Myocyte (in vitro differentiated cells): ENCODE measurements at regions not wholly inside any gene's neighbourhood (a gene's known extent, or its start where the extent isn't known, plus 50 kb on each side); places are given as distances from the start of the nearest gene placed in this dataset.
A peak's percentile ranks its signal among the peaks of the same experiment; 100 is the strongest.
"Not testable (repeated sequence)": the region's sequence is repeated elsewhere in the genome, so short reads cannot be mapped to it uniquely, and the experiment has no call there.

Source experiments
- DNase-seq: peaks from one replicate; pipeline ENCODE4 v3.0.0-alpha.2; 2012; ENCODE audit warnings: low read depth

- DNase-seq = no peak
These were observed 539.6 kb downstream of the SATB2 start for GRCh38 chr2:198917926-198918720.

- no peak for DNase-seq
These were observed 540.5 kb downstream of the SATB2 start for GRCh38 chr2:198917275-198917674.

- DNase-seq = peak; percentile 2
These were observed 541.1 kb downstream of the SATB2 start for GRCh38 chr2:198916548-198917080.

GRCh38 chr2:198913394-198914152 lies 544.2 kb downstream of the SATB2 start:
- no peak for DNase-seq

- no peak for DNase-seq
These were observed 548.0 kb downstream of the SATB2 start for GRCh38 chr2:198909525-198910267.

- DNase-seq = no peak
These were observed 551.7 kb downstream of the SATB2 start for GRCh38 chr2:198905881-198906612.

- DNase-seq = no peak
These were observed 555.8 kb downstream of the SATB2 start for GRCh38 chr2:198901894-198902293.

- DNase-seq = no peak
These were observed 557.6 kb downstream of the SATB2 start for GRCh38 chr2:198900141-198900540.

GRCh38 chr2:198890490-198890889 lies 567.2 kb downstream of the SATB2 start:
- DNase-seq = no peak

GRCh38 chr2:198883604-198884003 lies 574.1 kb downstream of the SATB2 start:
- DNase-seq = no peak

- DNase-seq = no peak
These were observed 576.8 kb downstream of the SATB2 start for GRCh38 chr2:198880986-198881385.

GRCh38 chr2:198880421-198880820 lies 577.3 kb downstream of the SATB2 start:
- DNase-seq = no peak

GRCh38 chr2:198874472-198874858 lies 583.3 kb downstream of the SATB2 start:
- no peak for DNase-seq

GRCh38 chr2:198873503-198874471 lies 584.0 kb downstream of the SATB2 start:
- DNase-seq = peak; percentile 26

GRCh38 chr2:198863655-198864054 lies 594.1 kb downstream of the SATB2 start:
- DNase-seq = no peak

GRCh38 chr2:198861080-198861479 lies 596.7 kb downstream of the SATB2 start:
- DNase-seq = no peak

GRCh38 chr2:198857246-198857645 lies 600.5 kb downstream of the SATB2 start:
- no peak for DNase-seq

- DNase-seq = not testable (repeated sequence)
These were observed 602.0 kb downstream of the SATB2 start for GRCh38 chr2:198855746-198856145.

- no peak for DNase-seq
These were observed 605.5 kb downstream of the SATB2 start for GRCh38 chr2:198852248-198852647.

GRCh38 chr2:198825534-198825933 lies 632.2 kb downstream of the SATB2 start:
- no peak for DNase-seq
